ENCODE measurements at regions not wholly inside any gene's neighbourhood (a gene's known extent, or its start where the extent isn't known, plus 50 kb on each side); places are given as distances from the start of the nearest gene placed in this dataset.

GRCh38 chr13:30031488-30031887 is 181.1 kb upstream of the UBL3 start:
- no peak for DNase-seq (ENCODE audit: low read depth)

DNA sequence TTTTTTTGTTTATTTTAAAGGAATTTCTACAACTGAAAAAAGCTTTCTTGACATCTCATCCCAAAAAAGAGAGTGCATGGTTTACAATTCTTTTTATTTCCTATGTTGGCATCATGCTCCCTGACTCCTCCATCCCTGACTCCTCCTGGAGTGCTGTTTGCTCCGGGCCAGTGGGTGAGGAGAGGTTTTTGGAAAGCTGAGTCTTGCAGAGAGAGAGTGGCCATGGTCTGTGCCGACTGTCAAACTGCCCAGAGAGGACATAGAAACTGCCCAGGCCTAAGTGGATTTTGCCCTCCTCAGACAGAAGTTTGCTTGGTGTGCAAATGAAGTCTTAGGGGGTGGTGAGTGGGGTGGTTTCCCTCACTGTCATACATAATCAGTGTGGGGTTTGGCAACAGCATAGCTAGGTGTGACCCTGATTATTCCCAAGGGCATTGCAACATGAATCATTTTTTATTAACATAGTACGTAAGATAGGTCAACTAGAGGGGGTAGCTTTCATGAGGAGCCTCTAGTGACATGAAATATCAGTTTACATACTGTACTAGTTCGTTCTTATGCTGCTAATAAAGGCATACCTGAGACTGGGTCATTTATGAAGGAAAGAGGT is 179.8 kb upstream of the UBL3 start:
- DNase-seq (ENCODE audit: low read depth), result no peak

GRCh38 chr13:30027569-30028455 is 177.4 kb upstream of the UBL3 start:
- no peak for DNase-seq (ENCODE audit: low read depth)

DNA sequence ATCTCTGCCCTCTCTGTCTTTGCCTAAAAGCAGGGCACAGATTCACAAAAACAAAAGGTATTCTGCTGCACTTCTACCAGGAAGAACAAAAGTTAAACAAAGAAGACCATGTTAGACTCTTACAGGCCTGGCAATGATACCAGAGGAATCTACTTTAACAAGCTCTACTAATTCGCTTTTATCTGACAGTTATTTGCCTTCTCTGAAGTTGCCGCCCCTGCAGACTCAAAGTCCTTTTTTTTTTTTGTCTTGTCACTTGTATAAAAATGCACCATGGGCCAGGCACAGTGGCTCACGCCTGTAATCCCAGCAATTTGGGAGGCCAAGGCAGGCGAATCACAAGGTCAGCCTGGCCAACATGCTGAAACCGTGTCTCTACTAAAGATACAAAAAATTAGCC is 176.5 kb upstream of the UBL3 start:
- no peak for DNase-seq (ENCODE audit: low read depth)

- no peak for DNase-seq (ENCODE audit: low read depth)
Observed at GRCh38 chr13:30026093-30026492, 175.7 kb upstream of the UBL3 start.

- DNase-seq (ENCODE audit: low read depth), result no peak
Observed at GRCh38 chr13:30025351-30025750, 174.9 kb upstream of the UBL3 start.

- DNase-seq (ENCODE audit: low read depth), result no peak
Observed at GRCh38 chr13:30024125-30024865, 173.9 kb upstream of the UBL3 start.

GRCh38 chr13:30023196-30023895 is 172.9 kb upstream of the UBL3 start:
- DNase-seq (ENCODE audit: low read depth), result no peak

DNA sequence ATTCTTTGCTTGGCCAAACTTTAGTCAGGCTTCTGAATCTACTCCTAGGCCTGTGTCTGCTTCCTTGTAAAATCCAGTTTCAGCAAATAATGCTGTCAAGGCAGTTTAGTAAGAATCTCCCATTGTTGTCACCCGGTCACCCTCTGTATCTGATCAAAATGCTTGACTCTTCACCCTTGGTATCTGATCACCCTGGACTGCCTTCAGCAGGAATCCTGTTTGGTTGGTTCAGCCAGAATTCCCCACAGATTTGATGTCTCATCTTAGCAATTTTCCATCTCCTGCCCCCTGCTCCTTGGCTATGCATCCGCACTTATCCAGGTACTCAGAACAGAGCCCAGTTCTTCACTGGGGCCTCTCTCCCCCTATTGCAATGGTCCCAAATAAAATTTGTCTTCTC is 172.4 kb upstream of the UBL3 start:
- no peak for DNase-seq (ENCODE audit: low read depth)

DNA sequence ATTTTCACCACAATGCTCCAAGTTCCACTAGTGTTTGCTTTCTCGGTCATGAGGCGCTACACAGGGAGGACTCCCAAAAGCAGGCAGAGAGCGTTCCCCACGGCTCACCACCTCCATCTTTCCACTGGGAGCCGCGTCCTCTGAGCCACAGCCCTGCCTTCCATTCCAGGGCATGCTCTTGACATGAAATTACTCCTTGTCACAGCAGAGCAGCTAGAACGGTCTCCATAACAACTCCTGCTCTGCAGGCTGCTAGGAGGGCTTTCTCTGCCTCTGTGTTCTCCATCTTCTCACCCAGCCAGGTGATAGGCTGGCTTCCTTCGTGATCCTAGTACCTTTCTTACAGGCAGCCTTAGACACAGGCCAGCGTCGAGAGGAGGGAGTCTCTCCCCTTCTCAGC is 171.8 kb upstream of the UBL3 start:
- no peak for DNase-seq (ENCODE audit: low read depth)

DNA sequence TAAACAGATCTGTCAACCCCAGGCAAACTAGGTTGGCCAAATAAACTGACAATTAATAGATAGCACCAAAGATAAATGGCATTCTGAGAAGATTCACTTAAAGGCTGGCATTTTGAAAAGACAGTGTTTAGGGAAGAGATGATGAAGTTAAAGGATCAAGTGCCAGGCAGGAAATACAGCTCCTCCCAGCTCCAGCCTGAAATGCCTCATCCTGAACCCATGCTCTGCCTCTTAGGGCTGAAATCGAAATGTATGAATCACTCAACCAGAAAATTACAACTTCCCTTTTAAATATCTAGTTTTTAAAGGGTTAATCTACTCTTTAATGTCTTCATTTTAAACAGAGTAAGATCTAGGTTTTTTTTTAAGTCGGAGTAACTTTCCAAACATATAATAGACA is 171.2 kb upstream of the UBL3 start:
- DNase-seq (ENCODE audit: low read depth), result no peak

GRCh38 chr13:30020726-30021312 is 170.4 kb upstream of the UBL3 start:
- no peak for DNase-seq (ENCODE audit: low read depth)

DNA sequence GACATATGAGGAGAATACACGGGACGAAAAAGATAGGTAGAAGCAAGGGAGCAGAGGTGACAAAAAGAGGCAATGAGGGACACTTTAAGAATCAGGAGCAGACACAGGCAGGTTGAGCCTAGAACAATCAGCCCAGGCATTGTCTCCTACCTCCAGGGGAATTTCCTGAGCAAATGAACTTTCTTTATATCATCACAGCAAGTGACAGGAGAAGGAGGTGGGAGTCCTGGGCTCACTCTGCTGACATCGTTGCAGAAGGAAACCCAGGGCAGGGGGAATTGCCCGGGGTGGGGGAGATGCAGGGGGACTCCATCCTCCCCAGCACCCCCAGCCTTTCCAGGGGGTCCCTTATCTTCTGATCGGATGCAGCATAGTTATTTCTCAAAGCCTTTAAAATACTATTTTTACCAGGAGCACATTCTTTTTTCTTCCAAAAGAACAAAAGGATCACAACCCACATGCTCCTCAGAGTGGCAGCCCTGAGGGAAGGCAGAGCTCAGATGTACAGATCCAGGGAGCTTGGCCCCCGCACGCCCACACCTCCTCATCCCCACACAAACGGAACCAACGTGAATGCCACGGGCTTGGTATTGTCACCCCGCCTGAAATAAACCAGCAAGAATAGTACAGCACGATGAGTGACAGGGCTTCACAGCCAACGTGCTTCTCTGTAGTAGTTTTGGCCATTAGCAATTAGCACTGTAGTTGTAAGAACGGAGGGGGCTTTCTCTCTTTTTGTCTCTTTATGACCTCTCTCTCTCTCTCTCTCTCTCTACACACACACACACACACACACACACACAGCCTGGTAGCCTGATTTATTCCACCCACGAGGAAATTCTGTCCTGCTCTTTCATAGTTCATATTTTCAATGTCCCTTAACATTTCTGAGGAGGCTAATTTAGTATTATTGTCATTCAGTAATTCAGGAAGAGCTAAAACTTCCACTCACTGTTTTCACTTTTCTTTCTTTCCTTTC is 169.5 kb upstream of the UBL3 start:
- no peak for DNase-seq (ENCODE audit: low read depth)

DNA sequence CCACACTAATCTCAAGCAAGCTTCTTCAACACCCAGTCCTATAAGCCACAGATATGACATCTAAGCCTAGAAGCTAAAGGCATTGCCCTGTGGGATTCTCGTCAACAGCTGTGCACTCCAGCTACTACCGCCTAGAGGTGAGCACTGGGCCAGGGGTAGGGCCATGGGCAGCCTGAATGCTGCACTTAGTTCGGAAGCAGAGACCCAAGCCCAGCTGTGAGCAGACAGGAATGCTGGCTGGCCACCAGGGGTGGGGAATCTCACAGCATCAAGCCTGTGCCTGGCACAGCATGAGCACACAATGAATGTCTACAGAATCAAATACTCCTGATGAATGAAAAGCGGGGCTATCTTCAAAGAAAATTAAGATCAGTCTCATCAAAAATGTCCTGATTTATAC is 167.5 kb upstream of the UBL3 start:
- no peak for DNase-seq (ENCODE audit: low read depth)

DNA sequence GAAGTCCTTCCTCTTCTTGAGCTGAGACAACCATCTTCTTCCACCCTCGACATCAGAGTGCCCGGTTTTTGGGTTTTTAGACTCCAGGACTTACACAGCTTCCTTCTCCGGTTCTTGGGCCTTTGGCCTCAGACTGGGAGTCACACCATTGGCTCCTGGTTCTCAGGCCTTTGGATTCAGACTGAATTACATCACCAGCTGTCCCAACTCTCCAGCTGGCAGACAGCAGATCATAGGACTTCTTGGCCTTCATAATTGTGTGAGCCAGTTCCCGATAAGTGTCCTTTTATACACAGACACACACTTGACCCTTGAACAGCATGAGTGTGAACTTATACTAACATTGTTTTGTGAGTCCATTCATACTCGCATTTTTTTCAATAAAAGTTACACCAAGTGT is 166.0 kb upstream of the UBL3 start:
- DNase-seq (ENCODE audit: low read depth), result no peak

DNA sequence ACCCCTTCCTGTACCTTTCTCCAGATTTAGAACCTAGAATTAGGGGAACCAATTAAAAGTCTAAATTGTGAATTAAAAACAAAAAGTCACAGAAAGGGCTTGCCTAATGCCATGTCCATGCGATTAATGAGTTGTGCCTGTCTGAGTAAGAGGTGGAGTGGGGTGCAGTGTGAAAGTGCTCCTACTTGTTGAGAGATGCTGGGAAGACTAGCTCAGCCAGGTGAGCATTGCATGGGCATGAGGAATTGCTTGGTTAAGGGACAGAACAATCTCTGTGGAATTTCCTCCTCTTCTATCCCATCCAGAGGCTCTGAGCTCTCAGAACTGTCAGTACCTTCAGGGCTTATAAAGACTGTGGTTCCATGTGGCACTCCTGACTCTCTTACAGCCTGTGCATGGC is 159.0 kb upstream of the UBL3 start:
- DNase-seq (ENCODE audit: low read depth), result no peak

DNA sequence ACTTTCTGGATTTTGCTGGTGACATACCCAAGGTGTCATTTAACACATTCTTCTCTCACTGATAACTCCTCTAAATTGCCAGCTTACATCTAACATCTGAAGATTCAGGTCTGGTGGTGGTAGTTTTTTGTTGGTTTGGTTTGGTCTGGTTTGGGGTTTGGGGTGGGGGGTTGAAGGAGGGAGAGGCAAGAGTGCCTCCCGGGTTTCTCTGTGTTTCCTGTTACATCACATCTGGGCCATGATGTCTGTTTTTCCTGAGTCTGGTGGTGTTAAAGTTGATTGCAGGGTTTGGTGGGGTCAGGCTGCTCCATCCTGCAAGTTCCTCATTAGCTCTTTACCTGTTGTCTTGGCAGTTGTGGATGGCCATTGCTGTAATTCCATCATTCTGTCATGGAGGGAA is 155.8 kb upstream of the UBL3 start:
- no peak for DNase-seq (ENCODE audit: low read depth)

DNA sequence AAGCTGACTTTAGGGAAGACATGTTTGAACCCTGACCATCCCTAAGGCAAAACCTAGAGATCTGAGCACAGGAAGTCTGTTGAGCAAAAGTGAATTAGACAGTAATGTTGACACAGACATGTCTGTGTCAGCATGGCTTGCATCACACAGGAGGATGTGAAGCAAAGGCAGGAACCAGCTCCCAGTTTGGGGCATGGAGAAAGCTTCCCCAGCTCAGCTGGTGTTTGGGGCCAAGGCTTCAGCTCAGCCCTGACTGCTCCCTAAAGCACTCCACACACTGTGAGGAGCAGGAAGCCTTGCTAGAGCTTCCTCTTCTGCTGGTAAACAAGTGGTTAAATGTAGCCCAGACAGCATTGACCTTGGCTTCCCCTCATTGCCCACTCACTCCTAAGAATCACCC is 153.8 kb upstream of the UBL3 start:
- no peak for DNase-seq (ENCODE audit: low read depth)

GRCh38 chr13:30002577-30002976 is 152.2 kb upstream of the UBL3 start:
- no peak for DNase-seq (ENCODE audit: low read depth)

- no peak for DNase-seq (ENCODE audit: low read depth)
Observed at GRCh38 chr13:30000370-30000765, 150.0 kb upstream of the UBL3 start.

Measured in activated T-cell treated with anti-CD3 and anti-CD28 coated beads for 48 hours (primary cell).